ENCODE measurements at regions not wholly inside any gene's neighbourhood (a gene's known extent, or its start where the extent isn't known, plus 50 kb on each side); places are given as distances from the start of the nearest gene placed in this dataset.

- peaks cover 3% of the 10 kb centered on the region for H3K9me3 Mint-ChIP-seq (ENCODE audit: low read depth, unreplicated experiment)
- no peak for DNase-seq
- CTCF ChIA-PET, result no interaction called here
- intact Hi-C loops (cut with micrococcal nuclease; ENCODE audit: unreplicated experiment), result no loop called here
- no peaks in the 10 kb centered on the region for H3K4me1 Mint-ChIP-seq (ENCODE audit: low read depth, unreplicated experiment)
- BruUV-seq (replicated peaks), result no TSS peak
- H3K27ac Mint-ChIP-seq (ENCODE audit: unreplicated experiment), result no peak overlapping the region
- TF ChIP-seq CTCF (IDR thresholded peaks at IDR 0.05; ENCODE audit: unreplicated experiment), result no peak
- no peaks in the 10 kb centered on the region for H3K27me3 Mint-ChIP-seq (ENCODE audit: unreplicated experiment)
- H3K4me3 Mint-ChIP-seq (ENCODE audit: low read depth, unreplicated experiment), result no peak overlapping the region
- H3K36me3 Mint-ChIP-seq (ENCODE audit: insufficient read depth, unreplicated experiment), result no peaks in the 10 kb centered on the region
Measured at GRCh38 chr3:178095522-178095921, 440.7 kb upstream of the KCNMB2 start.

- no TSS peak for BruUV-seq (replicated peaks)
Measured at GRCh38 chr3:178096955-178097354, 439.3 kb upstream of the KCNMB2 start.

GRCh38 chr3:178097576-178097975 is 438.7 kb upstream of the KCNMB2 start:
- DNase-seq, result no peak
- CTCF ChIA-PET, result no interaction called here
- Mint-ChIP-seq H3K4me3 (ENCODE audit: low read depth, unreplicated experiment) (no peak overlapping the region), H3K4me1 (ENCODE audit: low read depth, unreplicated experiment) (no peaks in the 10 kb centered on the region), H3K27ac (ENCODE audit: unreplicated experiment) (no peak overlapping the region), H3K36me3 (ENCODE audit: insufficient read depth, unreplicated experiment) (no peaks in the 10 kb centered on the region), H3K27me3 (ENCODE audit: unreplicated experiment) (no peaks in the 10 kb centered on the region), H3K9me3 (ENCODE audit: low read depth, unreplicated experiment) (peaks cover 3% of the 10 kb centered on the region)
- BruUV-seq (replicated peaks), result no TSS peak
- TF ChIP-seq CTCF (IDR thresholded peaks at IDR 0.05; ENCODE audit: unreplicated experiment), result no peak
- intact Hi-C loops (cut with micrococcal nuclease; ENCODE audit: unreplicated experiment), result no loop called here

More at GRCh38 chr3:178096955-178097354, 439.3 kb upstream of the KCNMB2 start:
- no peak for DNase-seq
- Mint-ChIP-seq H3K4me3 (ENCODE audit: low read depth, unreplicated experiment) (no peak overlapping the region), H3K27ac (ENCODE audit: unreplicated experiment) (no peak overlapping the region), H3K9me3 (ENCODE audit: low read depth, unreplicated experiment) (peaks cover 3% of the 10 kb centered on the region), H3K27me3 (ENCODE audit: unreplicated experiment) (no peaks in the 10 kb centered on the region), H3K36me3 (ENCODE audit: insufficient read depth, unreplicated experiment) (no peaks in the 10 kb centered on the region), H3K4me1 (ENCODE audit: low read depth, unreplicated experiment) (no peaks in the 10 kb centered on the region)
- intact Hi-C loops (cut with micrococcal nuclease; ENCODE audit: unreplicated experiment), result no loop called here
- CTCF ChIA-PET, result interaction anchor here (0.7 kb wide), 1 partner anchor 249 kb away, joined by 3 read pairs; no protein-coding TSS in a partner anchor
- no peak for TF ChIP-seq CTCF (IDR thresholded peaks at IDR 0.05; ENCODE audit: unreplicated experiment)

- H3K36me3 Mint-ChIP-seq (ENCODE audit: insufficient read depth, unreplicated experiment), result no peaks in the 10 kb centered on the region
- DNase-seq, result no peak
- no peak overlapping the region for H3K27ac Mint-ChIP-seq (ENCODE audit: unreplicated experiment)
- intact Hi-C loops (cut with micrococcal nuclease; ENCODE audit: unreplicated experiment), result no loop called here
- H3K27me3 Mint-ChIP-seq (ENCODE audit: unreplicated experiment), result no peaks in the 10 kb centered on the region
- H3K4me3 Mint-ChIP-seq (ENCODE audit: low read depth, unreplicated experiment), result no peak overlapping the region
- no peaks in the 10 kb centered on the region for H3K4me1 Mint-ChIP-seq (ENCODE audit: low read depth, unreplicated experiment)
- TF ChIP-seq CTCF (IDR thresholded peaks at IDR 0.05; ENCODE audit: unreplicated experiment), result no peak
- H3K9me3 Mint-ChIP-seq (ENCODE audit: low read depth, unreplicated experiment), result no peaks in the 10 kb centered on the region
- CTCF ChIA-PET, result no interaction called here
- no TSS peak for BruUV-seq (replicated peaks)
Measured at GRCh38 chr3:178099274-178099673, 437.0 kb upstream of the KCNMB2 start.

Measured in Calu3 (cell line).